ENCODE measurements at regions not wholly inside any gene's neighbourhood (a gene's known extent, or its start where the extent isn't known, plus 50 kb on each side); places are given as distances from the start of the nearest gene placed in this dataset.

DNA sequence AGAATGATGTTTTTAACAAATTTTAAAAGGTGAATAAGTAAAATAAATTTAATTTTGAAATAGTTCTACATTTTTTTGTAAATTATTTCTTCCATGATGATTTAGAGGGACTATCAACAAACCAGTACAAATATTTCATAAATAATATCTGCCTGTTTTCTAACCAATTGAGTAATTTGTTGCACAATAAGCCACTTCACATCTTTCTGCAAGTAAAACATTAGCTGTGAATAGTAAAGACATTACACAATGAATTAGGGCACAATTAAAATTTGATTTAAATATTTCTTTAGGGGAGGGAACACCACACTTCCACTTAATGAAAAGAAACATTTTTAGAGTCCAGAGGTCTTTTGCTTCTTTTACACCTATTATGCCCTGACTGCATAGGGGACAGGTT is 118.4 kb upstream of the PTPRK start:
- TF ChIP-seq CTCF (IDR thresholded peaks at IDR 0.05) (no peak), POLR2A (IDR thresholded peaks at IDR 0.05) (no peak)

Data from thyroid gland (tissue), 4 donors.